Activated CD8-positive, alpha-beta memory T cell treated with anti-CD3 and anti-CD28 coated beads, Interleukin-2, amount 50 U/mL, for 4 hours (primary cell): ENCODE measurements at regions not wholly inside any gene's neighbourhood (a gene's known extent, or its start where the extent isn't known, plus 50 kb on each side); places are given as distances from the start of the nearest gene placed in this dataset.
"Not testable (repeated sequence)": the region's sequence is repeated elsewhere in the genome, so short reads cannot be mapped to it uniquely, and the experiment has no call there.

Experiments used
- DNase-seq: peaks from one replicate; pipeline ENCODE4 v3.0.0-alpha.2; 2020

DNA sequence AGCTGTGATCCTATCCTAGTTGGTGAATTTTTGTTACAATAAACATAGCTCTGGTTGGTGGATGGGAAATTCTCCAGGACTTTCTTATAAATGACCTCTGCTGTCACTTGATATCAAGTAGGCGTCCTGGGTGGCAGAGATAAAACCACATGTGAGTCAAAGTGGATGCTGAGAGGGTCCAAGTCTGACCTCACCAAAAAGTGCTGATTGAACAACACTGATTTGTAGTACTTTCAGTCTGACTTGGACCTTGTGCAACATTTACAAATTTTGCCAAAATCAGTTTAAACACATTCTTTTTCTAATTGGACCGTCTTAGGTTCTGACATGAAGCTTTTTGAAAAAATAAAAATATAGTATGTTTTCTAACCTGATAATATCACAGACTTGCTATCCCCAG lies 585.6 kb downstream of the GALC start:
- no peak for DNase-seq

DNA sequence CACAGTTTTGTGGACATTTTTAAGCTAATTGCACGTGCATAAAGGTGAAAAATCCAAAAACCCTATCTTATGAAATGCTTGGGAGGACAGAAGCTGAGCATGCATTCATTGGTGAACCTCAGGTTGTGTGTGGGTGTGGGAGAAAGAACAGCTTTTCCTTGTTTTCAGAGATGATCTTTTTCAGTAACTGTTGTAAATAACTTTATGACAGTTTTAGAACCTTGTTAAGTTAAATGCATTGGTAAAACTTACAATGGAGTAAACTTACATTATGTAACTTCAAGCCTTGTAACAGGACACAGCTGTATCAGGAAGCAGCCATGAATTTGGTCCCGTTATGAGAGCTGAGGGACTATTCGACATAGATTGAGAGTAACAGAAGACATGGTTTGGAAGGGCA lies 587.4 kb downstream of the GALC start:
- no peak for DNase-seq

DNA sequence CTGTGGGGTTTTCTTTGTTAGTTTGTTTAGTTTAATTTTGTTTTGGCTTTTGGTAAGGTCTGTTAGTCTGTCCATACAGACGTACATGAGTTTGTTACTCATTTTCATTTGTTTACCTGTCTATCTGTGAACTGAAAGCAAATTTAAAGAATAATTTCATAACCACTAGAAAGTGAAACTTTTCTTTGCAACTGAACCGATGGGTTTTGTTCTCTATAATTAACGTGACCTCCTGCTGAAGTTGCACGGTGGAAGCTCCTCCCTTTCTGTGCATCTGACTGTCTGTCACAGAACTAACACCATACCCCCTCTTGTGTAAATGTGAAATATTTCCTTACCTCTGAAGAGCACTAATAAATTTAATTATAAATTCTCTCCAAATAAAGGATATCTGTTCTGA lies 595.5 kb downstream of the GALC start:
- DNase-seq = no peak

DNA sequence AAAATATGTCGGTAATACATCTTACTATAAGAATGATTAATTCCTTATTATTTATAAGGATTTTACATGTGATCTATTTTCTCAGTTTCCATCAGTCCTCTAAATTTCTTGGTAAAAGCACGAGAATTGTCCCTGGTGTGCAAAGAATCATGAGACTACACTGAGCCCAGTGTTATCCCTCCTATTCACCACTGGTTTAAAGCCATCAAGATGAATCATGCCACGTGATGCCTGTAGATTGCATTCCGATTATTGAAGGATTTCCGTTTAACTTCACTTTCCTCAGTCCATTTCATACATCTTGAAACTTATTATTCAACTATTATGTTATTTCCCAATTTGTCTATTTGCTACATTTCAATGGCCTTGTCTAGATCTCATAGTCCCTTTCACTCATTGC lies 601.9 kb downstream of the GALC start:
- no peak for DNase-seq

DNA sequence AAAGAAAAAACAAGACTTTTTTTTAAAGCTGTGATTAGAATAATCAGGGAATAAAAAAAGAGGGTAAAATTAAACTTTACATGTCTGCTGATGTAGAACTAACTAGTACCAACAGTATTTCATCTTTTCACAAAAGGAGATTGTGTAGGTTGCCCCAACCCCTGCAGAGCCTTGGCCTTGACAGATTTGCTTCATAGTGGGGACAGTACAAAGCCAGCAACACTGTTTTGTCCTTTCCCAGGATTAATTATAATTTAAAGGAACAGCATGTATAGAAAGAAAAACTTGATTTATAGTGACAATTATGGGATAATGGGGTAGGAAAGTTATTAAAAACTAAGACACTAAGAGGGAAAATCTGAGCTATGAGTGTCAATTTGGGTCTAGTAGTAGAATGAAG lies 604.0 kb downstream of the GALC start:
- no peak for DNase-seq

DNA sequence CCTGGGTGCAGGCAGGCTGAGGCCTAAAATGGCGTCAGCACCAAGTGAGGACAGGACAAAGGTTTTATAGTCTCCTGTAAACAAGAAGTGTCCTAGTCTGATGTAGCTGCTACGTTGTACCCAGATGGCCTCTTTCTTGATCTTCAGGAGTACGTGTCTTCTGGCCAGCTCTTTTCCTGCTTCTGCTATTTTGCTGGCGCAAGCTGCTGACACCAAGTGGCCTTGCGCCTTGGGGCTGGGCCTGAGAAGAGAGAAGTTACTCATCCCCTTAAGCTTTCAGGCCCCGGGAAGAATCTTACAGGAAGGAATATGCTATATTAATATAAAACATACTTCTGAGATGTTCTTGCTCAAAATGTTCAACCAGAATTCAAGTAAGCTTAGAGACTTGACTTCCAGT lies 605.2 kb downstream of the GALC start:
- no peak for DNase-seq

DNA sequence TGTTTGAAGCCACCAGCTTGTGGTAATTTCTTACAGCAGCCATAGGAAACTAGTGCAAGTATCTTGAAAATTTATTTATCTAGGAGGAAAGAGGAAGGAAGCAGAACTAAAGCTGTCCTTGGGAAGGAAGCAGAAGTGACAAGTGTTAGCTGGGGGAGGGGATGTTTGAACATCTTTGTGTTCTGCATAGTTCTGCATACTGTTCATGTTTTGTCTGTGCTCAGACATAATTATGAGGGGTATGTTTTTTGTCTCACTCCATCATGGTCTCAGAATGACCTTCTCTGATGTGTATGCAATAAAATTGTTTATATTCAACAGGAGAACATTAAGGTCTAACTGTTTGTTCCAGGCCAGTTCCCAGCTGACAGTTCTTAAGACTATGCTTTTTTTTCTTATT lies 606.5 kb downstream of the GALC start:
- DNase-seq = no peak

DNA sequence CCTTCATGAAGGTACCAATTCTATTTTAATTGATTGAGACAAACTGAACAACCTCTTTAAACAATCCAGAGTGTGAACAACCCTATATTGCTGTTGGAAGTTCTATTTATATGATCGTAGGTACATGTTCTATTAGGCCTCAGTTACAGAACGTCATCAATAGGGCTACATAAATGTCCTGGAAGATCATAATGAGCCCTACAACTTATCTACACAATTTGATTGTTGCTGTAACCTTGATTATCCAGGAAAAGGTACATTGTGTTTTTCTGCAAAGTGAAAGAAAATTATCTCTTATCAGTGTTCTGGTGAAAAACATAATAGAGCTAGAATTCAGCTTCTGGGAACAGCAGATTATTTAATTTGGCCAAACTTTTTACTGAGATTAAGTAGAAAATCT lies 612.9 kb downstream of the GALC start:
- DNase-seq = no peak

DNA sequence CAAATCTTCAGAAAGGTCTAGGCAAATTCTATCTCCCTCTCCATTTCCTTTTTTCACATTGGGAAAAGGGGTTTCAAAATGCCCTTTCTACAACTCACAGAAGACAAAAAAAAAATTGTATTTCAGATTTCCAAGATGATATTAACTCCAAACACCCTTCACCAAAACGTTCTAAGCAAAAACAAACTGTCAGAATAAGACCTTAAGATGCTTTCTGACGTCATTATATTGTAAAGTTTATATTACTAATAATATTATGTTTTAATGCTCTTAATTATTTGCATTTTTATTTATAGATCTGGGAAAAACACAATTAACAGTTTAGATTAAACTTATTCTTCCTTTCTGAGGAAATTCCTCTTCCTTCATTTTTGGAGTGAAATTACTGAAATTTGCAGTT lies 624.2 kb downstream of the GALC start:
- DNase-seq = no peak

DNA sequence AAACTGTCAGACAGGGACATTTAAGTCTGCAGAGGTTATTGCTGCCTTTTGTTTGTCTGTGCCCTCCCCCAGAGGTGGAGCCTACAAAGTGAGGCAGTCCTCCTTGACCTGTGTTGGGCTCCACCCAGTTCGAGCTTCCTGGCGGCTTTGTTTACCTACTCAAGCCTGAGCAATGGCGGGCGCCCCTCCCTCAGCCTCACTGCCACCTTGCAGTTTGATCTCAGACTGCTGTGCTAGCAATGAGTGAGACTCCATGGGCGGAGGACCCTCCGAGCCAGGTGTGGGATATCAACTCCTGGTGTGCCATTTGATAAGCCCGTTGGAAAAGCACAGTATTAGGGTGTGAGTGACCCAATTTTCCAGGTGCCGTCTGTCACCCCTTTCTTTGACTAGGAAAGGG lies 632.7 kb downstream of the GALC start:
- DNase-seq = not testable (repeated sequence)

DNA sequence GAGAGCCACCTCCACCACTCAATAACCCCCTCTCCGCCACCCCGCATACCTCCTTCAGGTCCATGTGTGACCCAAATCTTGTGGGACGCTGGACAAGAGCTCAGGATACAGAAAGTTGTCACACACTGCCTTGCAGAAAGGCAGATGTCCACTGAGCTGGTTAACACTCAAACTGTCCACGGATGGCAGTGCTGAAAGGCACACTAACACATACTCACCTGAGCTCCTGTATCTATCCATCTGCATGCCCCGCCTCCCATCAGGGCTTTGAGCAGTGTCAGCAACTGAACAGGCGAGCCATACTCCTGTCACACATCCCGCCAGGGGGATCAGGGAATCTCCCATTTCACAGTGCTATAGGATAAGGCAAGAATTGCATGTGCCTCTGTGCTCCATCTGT lies 642.0 kb downstream of the GALC start:
- DNase-seq = no peak

DNA sequence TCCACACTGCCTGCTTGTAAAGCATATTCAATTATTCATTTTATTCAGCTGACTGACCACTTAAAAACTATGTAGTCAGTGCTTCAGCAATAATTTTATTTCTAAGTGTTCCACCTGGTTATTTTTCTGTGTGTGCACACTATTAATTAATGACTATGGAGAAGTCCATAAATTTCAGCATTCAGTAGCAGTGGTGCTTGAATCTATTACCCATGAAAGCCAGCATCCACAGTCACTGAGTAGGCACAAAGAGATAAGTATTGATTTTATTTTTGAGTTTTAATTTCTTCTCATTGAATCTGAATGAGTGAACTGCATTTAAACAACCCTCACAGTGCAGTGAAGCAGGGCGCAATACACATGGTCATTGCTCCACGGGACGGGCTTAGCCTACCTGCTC lies 643.1 kb downstream of the GALC start:
- no peak for DNase-seq

DNA sequence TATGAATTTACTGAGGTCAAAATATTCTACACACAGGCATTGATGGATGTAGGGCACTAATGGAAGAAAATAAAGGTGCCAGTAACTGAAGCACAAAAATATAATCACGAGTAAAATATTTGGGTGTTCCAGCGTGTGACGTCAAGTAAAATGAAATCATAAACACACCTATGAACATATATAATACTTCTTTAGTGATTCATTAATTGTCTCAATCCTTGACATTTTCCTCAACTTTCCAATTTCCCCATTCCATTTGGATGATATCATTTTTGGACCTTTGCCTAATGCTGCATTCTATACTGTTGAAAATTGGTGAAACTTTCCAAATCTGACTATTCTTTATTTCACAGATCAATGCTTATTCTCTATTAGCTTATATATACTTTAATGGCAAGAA lies 649.3 kb downstream of the GALC start:
- DNase-seq = no peak

DNA sequence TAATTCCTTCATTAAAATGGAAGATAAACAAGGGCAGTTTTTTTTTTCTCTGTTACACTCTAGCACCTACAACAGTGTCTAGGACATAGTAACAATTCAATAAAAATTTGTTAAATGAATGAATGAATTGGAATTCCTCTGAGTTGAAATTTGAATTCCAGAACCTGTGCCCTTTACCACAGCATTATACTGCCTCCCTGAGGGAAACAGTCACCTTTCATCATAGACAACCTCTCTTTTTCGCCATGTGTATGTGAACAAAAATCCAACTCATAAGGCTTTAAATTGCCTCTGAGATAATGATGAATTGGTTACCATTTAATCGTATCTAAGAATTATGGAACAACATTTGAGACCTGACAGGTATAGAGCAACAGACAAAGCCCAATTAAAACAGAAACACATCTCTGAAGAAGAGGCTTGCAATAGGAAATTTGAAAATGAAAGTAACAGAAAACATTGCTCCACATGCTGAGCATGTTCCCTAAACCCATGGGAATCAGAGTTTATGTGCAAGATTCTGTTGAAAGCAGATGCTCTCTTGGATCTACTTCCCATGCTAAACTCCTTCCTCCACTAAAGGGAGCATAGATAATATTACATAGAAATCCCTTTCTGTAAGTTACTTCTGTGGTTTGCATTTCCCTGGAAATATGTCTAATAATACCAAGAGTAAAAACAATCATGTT lies 657.8 kb downstream of the GALC start:
- DNase-seq = no peak

DNA sequence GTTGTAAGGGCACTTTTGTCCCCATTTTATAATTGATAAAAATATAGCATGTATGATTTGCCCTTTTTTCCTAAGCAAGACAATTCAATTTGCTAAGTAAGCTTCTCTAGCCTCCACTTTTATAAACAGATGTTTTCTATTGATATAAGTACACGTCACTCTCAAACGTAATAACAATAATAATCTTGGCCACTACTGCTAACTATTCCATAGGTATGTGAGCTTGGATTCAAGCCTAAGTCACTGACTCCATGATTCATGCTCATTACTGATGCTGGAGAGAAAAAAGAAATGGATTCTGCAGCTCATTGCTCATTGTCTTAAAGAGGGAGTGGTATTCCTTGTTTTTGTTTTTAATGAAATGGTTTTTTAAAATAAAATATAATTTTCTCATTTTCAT lies 661.0 kb downstream of the GALC start:
- no peak for DNase-seq

DNA sequence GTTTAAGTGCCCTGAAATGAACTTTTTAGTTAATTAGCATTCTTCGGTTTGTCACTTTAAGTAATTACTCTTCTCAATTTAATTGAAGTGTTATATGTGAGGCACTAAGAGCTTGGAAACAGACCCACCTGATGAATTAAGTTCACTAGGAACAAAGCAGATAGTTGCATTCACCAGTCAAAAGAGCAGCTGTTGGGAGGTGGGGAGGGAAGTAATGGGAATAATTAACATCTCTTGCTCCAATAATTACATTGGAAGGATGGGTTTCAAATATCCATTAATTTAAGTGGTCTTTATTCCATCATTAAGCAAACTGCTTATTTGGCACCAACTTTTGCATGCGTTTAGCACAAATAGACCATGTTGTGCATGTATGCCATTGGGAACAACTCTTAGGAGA lies 667.2 kb downstream of the GALC start:
- DNase-seq = no peak

DNA sequence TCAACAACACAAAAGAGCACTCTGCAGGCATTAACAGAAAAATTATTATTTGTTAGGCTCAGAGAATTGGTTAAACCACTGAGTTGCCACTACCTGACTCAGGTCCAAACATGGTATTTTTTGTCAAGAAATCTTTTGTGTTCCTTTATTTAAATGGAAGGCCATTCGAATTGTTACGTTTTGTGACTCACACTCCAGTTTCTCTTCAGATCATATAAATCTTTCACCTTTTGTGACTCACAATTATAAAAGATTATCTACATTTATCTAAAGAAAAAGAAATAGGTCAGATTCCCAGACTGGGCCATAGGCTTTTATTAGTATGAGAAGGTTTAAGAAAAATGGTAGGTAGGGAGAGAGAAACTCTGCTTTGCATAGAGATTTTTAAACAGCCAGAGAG lies 669.8 kb downstream of the GALC start:
- no peak for DNase-seq

DNA sequence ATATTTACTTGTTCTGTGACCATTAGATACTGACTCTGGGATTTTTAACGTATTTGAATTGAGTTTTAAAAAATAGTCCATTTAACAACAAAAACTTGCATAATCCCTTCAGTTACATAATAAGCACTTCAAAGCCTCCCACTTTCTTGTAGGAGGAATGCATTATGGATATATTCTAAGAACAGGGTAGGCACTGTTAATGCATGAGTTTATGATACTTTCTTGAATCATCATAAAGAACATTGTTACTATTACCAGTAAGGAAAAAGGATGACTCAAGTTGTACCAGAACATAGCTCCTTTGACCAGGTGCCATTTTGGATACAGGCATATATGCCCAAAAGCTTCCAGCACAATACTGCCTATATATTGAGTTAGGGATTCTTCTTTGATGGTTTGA lies 671.4 kb downstream of the GALC start:
- DNase-seq = no peak

DNA sequence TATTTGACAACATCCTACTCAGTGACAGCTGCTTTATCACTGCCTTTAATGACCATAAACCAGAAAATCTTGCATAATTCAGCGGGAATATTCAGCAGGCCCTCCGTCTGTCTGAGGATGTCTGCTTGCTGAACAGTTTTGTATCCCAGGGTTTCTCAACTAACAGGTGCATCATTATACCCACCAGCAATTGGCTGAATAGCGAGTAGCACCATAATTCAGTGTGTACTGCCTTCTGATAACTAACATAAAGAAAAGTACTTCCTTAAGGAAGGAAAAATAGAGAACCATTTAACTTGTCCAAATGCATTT lies 680.1 kb downstream of the GALC start:
- DNase-seq = no peak

DNA sequence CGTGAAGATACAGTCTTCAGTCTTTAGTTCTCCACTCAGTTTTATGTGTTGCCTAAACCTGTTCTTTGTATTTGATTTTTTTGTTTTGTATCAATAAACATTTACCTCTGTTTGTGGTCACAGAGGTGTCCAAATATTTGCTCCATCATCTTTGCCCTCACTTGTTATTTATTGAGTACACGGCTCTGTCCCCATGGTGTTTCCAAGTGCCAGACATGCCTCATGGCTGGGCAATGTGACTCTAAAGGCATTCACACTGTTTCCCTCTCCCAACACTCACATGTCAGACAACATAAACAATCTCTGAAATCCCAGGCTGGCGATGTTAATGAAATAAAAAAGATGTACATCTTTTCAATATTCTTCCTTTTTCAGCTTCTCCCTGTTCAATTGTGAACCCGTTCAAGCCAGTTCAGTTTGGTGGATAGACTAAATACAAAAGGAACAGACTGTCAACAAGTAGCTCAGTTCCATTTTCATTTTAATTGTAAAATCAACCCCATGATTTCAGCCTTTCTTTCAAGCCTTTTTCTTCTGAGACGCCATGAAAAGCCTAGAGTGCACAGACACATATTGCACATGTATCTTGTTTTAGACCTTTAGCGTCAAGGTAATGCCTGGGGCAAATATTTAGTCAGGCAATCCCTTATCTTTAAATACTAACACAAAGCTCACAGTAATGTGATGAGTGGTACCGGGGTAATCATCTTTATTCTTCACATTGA lies 680.7 kb downstream of the GALC start:
- no peak for DNase-seq

DNA sequence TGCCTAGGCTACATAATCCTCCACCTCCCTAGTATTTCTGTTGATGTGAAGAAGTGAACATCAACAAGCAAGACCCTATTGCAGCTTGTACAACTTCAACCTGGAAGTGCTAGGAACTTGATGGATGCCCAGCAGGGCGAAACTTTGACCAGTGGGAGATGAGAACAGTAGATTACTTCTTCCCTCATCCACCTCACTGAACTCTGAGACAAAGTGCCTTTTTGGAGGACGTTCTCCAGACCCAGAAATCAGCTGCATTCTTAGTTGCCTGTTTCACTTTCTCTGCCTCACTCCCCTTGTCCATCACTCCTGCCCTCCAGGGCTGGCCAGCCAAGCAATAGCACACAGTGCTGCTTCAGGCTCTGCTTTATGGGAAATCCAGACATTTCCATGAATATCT lies 683.4 kb downstream of the GALC start:
- no peak for DNase-seq

DNA sequence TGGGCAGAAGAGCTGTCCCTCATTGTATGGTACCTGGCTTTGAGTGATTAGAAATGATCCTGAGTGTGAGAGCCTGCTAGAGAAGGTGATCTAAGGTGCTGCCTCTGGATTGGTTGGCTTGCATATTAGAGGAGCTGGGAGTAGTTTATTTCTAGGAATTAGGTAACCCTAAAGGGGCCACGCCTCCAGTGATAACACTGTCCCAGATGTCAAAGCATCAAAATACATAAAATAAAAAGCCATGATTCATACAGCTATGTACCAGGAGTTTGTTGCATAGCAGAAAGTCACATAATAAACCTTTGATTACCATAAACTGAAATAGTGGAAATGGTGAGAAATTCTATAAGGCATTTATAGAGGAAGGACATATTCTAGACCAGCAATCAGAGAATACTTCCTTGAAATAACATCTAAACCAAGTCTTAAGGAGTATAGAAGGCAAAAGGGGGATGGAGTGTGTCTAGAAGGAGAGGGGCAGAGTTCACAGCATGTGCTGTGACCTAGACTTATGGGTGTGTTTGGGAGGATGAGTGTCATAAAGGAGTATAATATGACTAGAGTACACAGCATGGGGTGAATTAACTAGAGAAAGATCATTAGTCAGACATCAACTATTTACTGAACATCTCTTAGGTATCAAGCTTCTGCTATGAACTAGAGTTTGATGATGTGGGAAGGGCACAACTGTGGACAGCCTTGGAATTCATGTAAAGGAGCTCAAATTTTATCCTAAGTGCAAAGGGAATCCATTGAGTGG lies 686.4 kb downstream of the GALC start:
- no peak for DNase-seq

DNA sequence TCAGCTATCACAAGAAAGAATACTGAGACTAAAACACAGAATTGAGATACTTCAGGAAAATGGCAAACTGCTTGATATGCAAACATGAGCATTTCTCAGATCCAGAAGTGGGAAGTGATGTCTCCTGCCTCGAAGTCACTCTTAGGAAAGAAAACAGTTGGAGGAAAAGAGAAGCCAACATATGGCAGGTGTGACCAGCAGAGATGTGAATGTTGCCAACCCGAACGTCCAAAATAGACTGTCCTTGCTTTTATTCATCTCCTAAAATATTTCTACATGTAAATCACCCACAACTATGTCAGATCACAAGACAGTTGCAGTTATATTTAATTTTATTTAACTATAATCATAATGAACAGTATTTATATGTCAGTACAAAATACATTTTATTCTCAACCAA lies 687.6 kb downstream of the GALC start:
- no peak for DNase-seq

DNA sequence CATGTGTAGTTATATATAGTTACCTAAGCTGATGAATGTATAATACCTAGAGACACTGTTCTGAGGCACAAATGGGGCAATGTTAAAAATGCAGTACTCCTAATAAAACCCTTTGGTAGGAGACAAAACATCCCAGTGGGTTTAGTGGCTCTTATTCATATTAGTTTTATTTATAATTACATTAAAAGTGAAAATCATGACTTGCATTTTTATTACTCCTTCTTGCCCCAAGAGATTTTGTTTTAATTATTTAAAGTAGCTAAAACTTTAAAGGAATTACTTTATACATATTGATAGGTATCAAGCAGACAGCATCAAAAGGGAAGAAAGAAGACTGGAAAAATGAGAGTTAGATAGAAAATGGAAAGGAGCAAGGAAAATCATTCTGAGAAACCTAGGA lies 688.6 kb downstream of the GALC start:
- no peak for DNase-seq

DNA sequence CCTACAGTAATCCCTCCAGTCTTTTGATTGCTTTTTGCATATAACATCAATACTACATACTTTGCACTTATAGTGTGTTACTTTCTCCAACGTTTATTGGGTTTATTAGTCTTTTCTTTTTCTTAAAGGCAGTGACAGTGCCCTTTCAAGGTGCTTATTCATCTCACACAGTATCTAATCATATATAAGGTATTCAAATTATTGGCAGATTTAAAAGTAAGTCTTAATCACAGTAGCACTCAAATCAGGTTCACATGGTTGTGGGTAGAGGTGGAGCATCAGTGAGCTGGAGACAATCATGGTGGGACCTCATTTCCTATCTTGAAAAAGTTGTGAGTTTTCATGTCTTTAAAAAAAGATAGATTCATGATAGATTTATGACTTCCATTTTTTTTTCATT lies 706.2 kb downstream of the GALC start:
- no peak for DNase-seq
